PFSK-1 (cell line): ENCODE measurements at regions not wholly inside any gene's neighbourhood (a gene's known extent, or its start where the extent isn't known, plus 50 kb on each side); places are given as distances from the start of the nearest gene placed in this dataset.

Source experiments
- FOXP2 ChIP-seq: optimal IDR thresholded peaks from 2 replicates; pipeline ENCODE3; 2011; ENCODE audit warnings: borderline replicate concordance, control low read depth, inconsistent platforms; ENCODE audit not compliant: insufficient read depth; ENCODE audit errors: extremely low read length, extremely low read depth
- POLR2AphosphoS5 ChIP-seq: IDR thresholded peaks from 2 replicates; pipeline ENCODE4 v1.6.1; 2012; ENCODE audit warnings: low read depth, mild to moderate bottlenecking, control low read depth, low read length, moderate library complexity
- REST ChIP-seq, 2 experiments: IDR thresholded peaks; 2 replicates each; pipeline versions ENCODE4 v1.6.1 to v1.8.0; 2011 to 2012; ENCODE audit warnings: low read depth in 2 of 2, low read length in 2 of 2, control low read depth in 1 of 2, inconsistent platforms in 1 of 2, mild to moderate bottlenecking in 1 of 2, moderate library complexity in 1 of 2; ENCODE audit not compliant: insufficient read depth in 1 of 2
- SIN3A ChIP-seq: IDR thresholded peaks from 2 replicates; pipeline ENCODE4 v1.6.1; 2012; ENCODE audit warnings: mild to moderate bottlenecking, low read length, moderate library complexity, borderline replicate concordance; ENCODE audit not compliant: insufficient read depth
- TAF1 ChIP-seq: IDR thresholded peaks from 2 replicates; pipeline ENCODE4 v1.6.1; 2012; ENCODE audit warnings: low read length, control low read depth, borderline replicate concordance; ENCODE audit not compliant: insufficient read depth

GRCh38 chr14:49526101-49526500 is 60.1 kb downstream of the RPS29 start:
- TF ChIP-seq POLR2AphosphoS5 (no peak), REST (IDR thresholded peaks at IDR 0.05; ENCODE audit: insufficient read depth in 1 of 2, low read depth in 2 of 2, low read length in 2 of 2) (no peak), TAF1 (no peak), SIN3A (no peak), FOXP2 (no peak)
